ENCODE measurements at regions not wholly inside any gene's neighbourhood (a gene's known extent, or its start where the extent isn't known, plus 50 kb on each side); places are given as distances from the start of the nearest gene placed in this dataset.
A peak's percentile ranks its signal among the peaks of the same experiment; 100 is the strongest.

DNA sequence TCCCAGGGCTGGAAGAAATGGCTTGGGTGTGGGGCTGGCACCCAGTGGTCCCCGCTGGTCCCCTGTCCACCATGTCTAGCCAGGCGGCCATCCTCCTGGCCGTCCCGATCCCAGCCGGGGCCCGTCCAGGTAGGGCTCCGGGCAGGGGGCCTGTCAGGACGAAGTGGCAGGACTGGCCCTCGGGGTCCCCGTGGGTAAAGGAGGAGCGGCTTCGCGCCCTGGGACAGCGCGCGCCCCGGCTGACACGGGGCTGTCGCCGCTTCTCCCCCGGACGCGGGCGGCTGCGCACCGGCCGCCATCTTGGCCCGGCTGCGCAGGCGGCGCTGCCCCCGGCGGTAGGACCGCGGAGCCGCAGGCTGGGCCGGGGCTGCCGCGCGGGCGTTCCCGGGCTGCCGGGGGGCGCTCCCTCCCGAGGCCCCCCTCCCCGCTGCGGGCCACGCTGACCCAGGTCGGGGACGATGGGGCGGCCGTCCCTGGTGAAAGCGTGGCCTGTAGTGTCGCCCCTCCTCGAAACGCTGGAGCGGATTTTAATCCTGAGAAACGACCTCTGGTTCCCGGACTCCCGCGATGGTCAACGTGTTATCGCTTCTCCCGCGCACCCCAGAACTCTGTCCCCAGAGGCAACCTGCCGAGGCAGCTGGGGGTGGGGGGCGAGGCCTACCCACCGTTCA lies 60.4 kb upstream of the BCOR start:
- peak in 4 of 5 experiments; percentile 71 to 82 (median 78) for TF ChIP-seq CTCF (IDR thresholded peaks at IDR 0.05 in 4 of 5, conservative IDR thresholded peaks at IDR 0.05 in 1 of 5)
- TF ChIP-seq POLR2A (IDR thresholded peaks at IDR 0.05): peak in 1 of 2 donors; percentile 33
